Upper lobe of left lung (tissue), 6 donors: ENCODE measurements at regions not wholly inside any gene's neighbourhood (a gene's known extent, or its start where the extent isn't known, plus 50 kb on each side); places are given as distances from the start of the nearest gene placed in this dataset.

Experiments used
- ATAC-seq, 2 donors: fragments of 200-7000 bp; cut with Tn5 transposase; one replicate each; pipeline ENCODE4 v1.9.1; 2022; ENCODE audit warnings: mild to moderate bottlenecking in 2 of 2, moderate library complexity in 2 of 2; ENCODE audit not compliant: low FRiP score in 2 of 2
- DNase-seq, 2 donors: peaks; one replicate each; pipeline ENCODE4 v3.0.0-alpha.2; 2019 to 2020
- H3K27ac ChIP-seq, 4 donors: fragments of 200-600 bp; sonication (generic); one replicate each; pipeline ENCODE4 v1.5.1; 2016 to 2019
- H3K27me3 ChIP-seq, 4 donors: fragments of 200-600 bp; sonication (generic); one replicate each; pipeline ENCODE4 v1.5.1; 2017 to 2019
- H3K36me3 ChIP-seq, 4 donors: fragments of 200-600 bp; sonication (generic); one replicate each; pipeline ENCODE4 v1.5.1; 2016 to 2019
- H3K4me1 ChIP-seq, 4 donors: fragments of 200-600 bp; sonication (generic); one replicate each; pipeline ENCODE4 v1.5.1; 2018 to 2019
- H3K4me3 ChIP-seq, 4 donors: fragments of 200-600 bp; sonication (generic); one replicate each; pipeline ENCODE4 v1.5.1; 2017 to 2019; ENCODE audit warnings: mild to moderate bottlenecking in 2 of 4, moderate library complexity in 1 of 4
- H3K9me3 ChIP-seq, 4 donors: fragments of 200-600 bp; sonication (generic); one replicate each; pipeline ENCODE4 v1.5.1; 2018 to 2019
- EP300 ChIP-seq, 4 donors: sonication (generic); formaldehyde crosslinking; IDR thresholded peaks; one replicate each; pipeline ENCODE4 v1.5.1; 2017; ENCODE audit warnings: antibody characterized with exemption in 4 of 4, control low read depth in 2 of 4
- POLR2A ChIP-seq, 4 donors: fragments of 450-650 bp; IDR thresholded peaks; one replicate each; pipeline ENCODE4 v1.5.1; 2016 to 2017; ENCODE audit warnings: antibody characterized with exemption in 4 of 4, mild to moderate bottlenecking in 2 of 4
- POLR2AphosphoS5 ChIP-seq, 2 donors: sonication (generic); formaldehyde crosslinking; IDR thresholded peaks; one replicate each; pipeline ENCODE4 v1.5.1; 2017; ENCODE audit warnings: antibody characterized with exemption in 2 of 2
- WGBS, 2 donors: methylation state at CpG; one replicate each; pipeline ENCODE4 v1.1.5; 2017 to 2018; 5-methylcytosine and 5-hydroxymethylcytosine counted together
- TF ChIP-seq, protein P1 (sequence below), 6 experiments: fragments of 450-650 bp in 4 of 6; fragments of 200-600 bp in 2 of 6; sonication (generic) in 2 of 6; IDR thresholded peaks; one replicate each; pipeline ENCODE4 v1.5.1; 2016 to 2019; ENCODE audit warnings: antibody characterized with exemption in 6 of 6
- donor health status: DM: no; HTN: no; CAD: no; lungs with moderate emphysema.
- donor health status: DM: no; HTN: yes; CAD: no; lungs with severe emphysema.

DNA sequence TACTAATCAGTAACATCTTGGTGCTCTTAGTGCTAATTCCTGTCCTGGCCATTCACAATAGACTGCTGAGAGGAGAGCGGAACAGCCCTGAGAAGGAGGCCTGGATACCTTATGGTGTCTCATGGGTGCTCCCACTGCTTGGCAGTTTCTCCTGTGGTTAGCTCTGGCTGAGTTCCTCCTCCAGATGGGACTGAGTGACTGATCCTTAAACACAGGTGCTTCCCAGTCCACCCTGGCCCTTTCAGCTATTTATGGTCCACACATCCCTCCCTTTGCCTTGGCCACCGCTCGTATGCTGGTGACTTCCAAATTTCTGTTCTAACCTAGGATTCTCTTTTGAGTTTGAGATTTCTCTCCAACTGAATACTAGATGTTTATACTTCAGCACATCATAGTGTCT, 157.0 kb upstream of the CACNA1E start:
- 94 to 97% methylated on average over 3 of the region's 3 CpGs for whole genome bisulfite sequencing, 2 donors

DNA sequence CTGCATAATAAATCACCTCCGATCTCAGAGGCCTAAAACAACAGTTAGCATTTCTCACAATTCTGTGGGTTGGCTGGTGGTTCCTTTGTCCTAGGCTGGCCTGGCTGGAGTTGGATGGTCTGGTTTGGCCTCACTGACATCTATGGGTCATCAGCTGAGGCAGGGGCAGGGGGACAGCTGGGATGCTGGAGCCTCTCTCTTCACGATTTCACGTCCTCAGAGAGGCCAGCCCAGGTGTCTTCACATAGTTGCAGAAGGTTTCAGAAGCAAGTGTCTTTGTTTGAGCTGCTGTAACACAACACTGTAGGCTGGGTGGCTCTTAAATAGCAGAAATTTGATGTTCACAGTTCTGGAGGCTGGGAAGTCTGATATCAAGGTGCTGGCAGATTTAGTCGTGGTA, 155.5 kb upstream of the CACNA1E start:
- ATAC-seq (no peak), DNase-seq (no peak)
- Histone ChIP-seq H3K27me3 (no peaks in the 10 kb centered on the region), H3K27ac (no peak overlapping the region), H3K9me3 (no peaks in the 10 kb centered on the region), H3K4me1 (peaks cover 0 to 2% (median 0%) of the 10 kb centered on the region in 4 donors), H3K36me3 (no peaks in the 10 kb centered on the region), H3K4me3 (no peak overlapping the region)
- TF ChIP-seq POLR2AphosphoS5 (IDR thresholded peaks at IDR 0.05) (no peak), EP300 (IDR thresholded peaks at IDR 0.05) (no peak), POLR2A (IDR thresholded peaks at IDR 0.05) (no peak)
- TF ChIP-seq, protein P1, sequence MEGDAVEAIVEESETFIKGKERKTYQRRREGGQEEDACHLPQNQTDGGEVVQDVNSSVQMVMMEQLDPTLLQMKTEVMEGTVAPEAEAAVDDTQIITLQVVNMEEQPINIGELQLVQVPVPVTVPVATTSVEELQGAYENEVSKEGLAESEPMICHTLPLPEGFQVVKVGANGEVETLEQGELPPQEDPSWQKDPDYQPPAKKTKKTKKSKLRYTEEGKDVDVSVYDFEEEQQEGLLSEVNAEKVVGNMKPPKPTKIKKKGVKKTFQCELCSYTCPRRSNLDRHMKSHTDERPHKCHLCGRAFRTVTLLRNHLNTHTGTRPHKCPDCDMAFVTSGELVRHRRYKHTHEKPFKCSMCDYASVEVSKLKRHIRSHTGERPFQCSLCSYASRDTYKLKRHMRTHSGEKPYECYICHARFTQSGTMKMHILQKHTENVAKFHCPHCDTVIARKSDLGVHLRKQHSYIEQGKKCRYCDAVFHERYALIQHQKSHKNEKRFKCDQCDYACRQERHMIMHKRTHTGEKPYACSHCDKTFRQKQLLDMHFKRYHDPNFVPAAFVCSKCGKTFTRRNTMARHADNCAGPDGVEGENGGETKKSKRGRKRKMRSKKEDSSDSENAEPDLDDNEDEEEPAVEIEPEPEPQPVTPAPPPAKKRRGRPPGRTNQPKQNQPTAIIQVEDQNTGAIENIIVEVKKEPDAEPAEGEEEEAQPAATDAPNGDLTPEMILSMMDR (IDR thresholded peaks at IDR 0.05) = no peak
- WGBS, 2 donors = 79 to 93% methylated on average over 2 to 4 of the region's 4 CpGs

More for the DNA sequence above, 157.0 kb upstream of the CACNA1E start:
- Histone ChIP-seq H3K4me3 (no peak overlapping the region), H3K27ac (no peak overlapping the region), H3K36me3 (no peaks in the 10 kb centered on the region), H3K4me1 (peaks cover 0 to 2% (median 0%) of the 10 kb centered on the region in 4 donors), H3K9me3 (no peaks in the 10 kb centered on the region), H3K27me3 (no peaks in the 10 kb centered on the region)
- no peak for DNase-seq
- no peak for ATAC-seq
- no peak for TF ChIP-seq POLR2AphosphoS5 (IDR thresholded peaks at IDR 0.05)
- TF ChIP-seq EP300 (IDR thresholded peaks at IDR 0.05) = no peak
- TF ChIP-seq POLR2A (IDR thresholded peaks at IDR 0.05) = no peak
- TF ChIP-seq, protein P1 (IDR thresholded peaks at IDR 0.05) = no peak

DNA sequence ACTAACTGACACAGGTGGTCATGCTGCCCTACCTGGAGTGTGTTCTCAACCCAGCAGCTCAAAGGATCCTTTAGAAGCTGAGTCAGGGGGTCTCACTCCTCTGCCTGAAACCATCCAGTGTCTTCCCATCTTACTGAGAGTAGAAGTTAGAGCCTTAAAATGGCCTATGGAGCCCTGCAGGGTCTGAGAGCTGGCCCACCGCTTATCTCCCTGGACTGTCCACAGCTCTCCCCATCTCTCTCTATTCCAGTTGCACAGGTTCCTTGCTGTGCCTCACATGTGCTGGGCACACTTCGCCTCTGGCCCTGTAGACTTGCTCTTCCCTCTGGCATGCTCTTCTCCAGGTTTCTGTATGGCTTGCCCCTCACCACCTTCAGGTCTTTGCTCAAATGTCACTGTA, 148.6 kb upstream of the CACNA1E start:
- Histone ChIP-seq H3K27ac (no peak overlapping the region), H3K36me3 (no peaks in the 10 kb centered on the region), H3K4me1 (no peaks in the 10 kb centered on the region), H3K27me3 (no peaks in the 10 kb centered on the region), H3K9me3 (peaks cover 0 to 6% (median 0%) of the 10 kb centered on the region in 4 donors), H3K4me3 (no peak overlapping the region)
- TF ChIP-seq, protein P1 (IDR thresholded peaks at IDR 0.05) = no peak
- TF ChIP-seq POLR2A (IDR thresholded peaks at IDR 0.05) (no peak), EP300 (IDR thresholded peaks at IDR 0.05) (no peak), POLR2AphosphoS5 (IDR thresholded peaks at IDR 0.05) (no peak)
- 94% methylated on average over 2 of the region's 2 CpGs for WGBS, 2 donors
- DNase-seq = no peak
- ATAC-seq = no peak

DNA sequence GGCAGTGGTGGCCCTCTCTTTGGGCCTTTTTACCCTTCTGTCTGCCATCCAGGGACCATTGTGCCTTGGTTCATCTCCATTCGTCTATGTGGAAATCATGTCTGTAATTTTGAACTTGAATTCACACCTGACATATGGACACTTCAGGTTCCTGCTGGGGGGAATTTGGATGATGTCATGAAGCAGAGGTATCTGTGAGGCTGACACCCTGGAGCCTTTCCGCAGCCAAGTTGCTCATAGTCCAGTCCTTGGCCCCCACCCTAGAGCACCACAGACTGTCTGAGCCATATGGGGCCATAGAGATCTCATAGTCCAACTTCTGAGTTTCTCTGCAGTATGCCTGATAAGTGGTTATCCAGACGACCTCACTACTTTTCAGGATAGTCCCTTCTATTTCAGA, 147.7 kb upstream of the CACNA1E start:
- WGBS, 2 donors = 86 to 89% methylated on average over 3 of the region's 3 CpGs
- no peak overlapping the region for H3K4me3 ChIP-seq

DNA sequence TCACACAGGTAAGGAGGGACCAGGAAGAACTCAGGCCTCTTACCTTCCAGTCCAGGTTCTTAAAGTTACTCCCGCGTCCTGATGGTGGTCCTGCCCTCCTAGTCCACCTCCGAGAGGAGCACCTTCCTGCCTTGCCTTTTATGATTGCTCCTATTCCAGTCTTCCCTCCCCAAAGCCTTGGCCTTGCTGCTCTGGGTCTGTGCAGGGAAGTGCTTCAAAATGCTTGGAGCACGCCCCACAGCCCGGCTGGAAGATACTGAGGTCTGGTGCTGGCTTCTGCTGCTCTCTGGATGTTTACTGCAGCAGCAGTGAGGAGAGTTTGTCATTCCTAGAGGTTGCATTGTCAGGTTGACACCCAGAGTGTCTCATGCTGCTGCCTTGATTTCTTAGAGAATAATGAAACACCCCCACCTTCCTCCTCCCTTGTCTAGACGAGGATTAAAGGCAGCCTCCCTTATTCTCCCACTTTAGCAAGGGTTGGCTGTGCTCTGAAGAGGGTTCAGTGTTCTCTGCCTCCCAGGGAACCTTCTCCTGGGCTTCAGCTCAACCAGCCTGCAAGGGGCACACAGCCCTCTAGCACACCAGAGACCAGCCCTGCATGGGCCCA, 142.2 kb upstream of the CACNA1E start:
- TF ChIP-seq POLR2A (IDR thresholded peaks at IDR 0.05) = no peak
- no peak for TF ChIP-seq EP300 (IDR thresholded peaks at IDR 0.05)
- no peak for TF ChIP-seq POLR2AphosphoS5 (IDR thresholded peaks at IDR 0.05)
- TF ChIP-seq, protein P1 (IDR thresholded peaks at IDR 0.05) = no peak
- no peak overlapping the region for H3K27ac ChIP-seq
- H3K9me3 ChIP-seq = peaks cover 0 to 6% (median 0%) of the 10 kb centered on the region in 4 donors
- no peaks in the 10 kb centered on the region for H3K27me3 ChIP-seq
- H3K4me3 ChIP-seq = no peak overlapping the region
- DNase-seq (no peak), ATAC-seq (no peak)
- no peaks in the 10 kb centered on the region for H3K36me3 ChIP-seq
- H3K4me1 ChIP-seq = no peaks in the 10 kb centered on the region
- 58 to 85% methylated on average over 6 of the region's 6 CpGs for WGBS, 2 donors

More for the DNA sequence above, 147.7 kb upstream of the CACNA1E start:
- no peaks in the 10 kb centered on the region for H3K27me3 ChIP-seq
- TF ChIP-seq POLR2A (IDR thresholded peaks at IDR 0.05) = no peak
- no peaks in the 10 kb centered on the region for H3K4me1 ChIP-seq
- no peak for DNase-seq
- H3K9me3 ChIP-seq = peaks cover 0 to 6% (median 0%) of the 10 kb centered on the region in 4 donors
- no peak for ATAC-seq
- H3K27ac ChIP-seq = no peak overlapping the region
- no peaks in the 10 kb centered on the region for H3K36me3 ChIP-seq
